Astrocyte (in vitro differentiated cells and primary cell): ENCODE measurements at regions not wholly inside any gene's neighbourhood (a gene's known extent, or its start where the extent isn't known, plus 50 kb on each side); places are given as distances from the start of the nearest gene placed in this dataset.

Source experiments
- EZH2 ChIP-seq: IDR thresholded peaks from 2 replicates; pipeline ENCODE4 v1.6.1; 2012; ENCODE audit warnings: mild to moderate bottlenecking, low read length, inconsistent platforms; ENCODE audit not compliant: insufficient read depth
- TF ChIP-seq, protein P1 (sequence below): IDR thresholded peaks from 2 replicates; pipeline ENCODE4 v1.5.1; 2011; ENCODE audit warnings: low read depth, mild to moderate bottlenecking, inconsistent platforms, low read length, moderate library complexity; ENCODE audit not compliant: insufficient read depth

DNA sequence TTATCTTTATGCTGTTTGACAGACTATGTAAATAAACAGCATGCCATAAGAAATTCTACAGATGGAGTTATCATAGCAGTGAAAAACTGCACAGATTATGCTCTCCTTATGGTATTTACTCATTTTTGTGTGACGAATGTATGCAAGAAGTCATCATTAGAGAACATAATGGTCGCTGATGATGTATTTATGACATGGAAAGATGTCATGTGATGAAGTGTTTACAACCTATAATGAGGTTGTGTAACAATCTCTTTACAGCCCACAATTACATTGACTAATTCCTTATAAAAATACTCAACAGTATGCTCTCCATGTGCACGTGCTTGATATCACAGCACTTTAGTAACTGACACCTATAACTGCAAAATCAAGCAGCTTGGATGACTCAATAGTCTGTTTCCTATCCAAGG lies 192.4 kb downstream of the BMP2 start:
- TF ChIP-seq, protein P1, sequence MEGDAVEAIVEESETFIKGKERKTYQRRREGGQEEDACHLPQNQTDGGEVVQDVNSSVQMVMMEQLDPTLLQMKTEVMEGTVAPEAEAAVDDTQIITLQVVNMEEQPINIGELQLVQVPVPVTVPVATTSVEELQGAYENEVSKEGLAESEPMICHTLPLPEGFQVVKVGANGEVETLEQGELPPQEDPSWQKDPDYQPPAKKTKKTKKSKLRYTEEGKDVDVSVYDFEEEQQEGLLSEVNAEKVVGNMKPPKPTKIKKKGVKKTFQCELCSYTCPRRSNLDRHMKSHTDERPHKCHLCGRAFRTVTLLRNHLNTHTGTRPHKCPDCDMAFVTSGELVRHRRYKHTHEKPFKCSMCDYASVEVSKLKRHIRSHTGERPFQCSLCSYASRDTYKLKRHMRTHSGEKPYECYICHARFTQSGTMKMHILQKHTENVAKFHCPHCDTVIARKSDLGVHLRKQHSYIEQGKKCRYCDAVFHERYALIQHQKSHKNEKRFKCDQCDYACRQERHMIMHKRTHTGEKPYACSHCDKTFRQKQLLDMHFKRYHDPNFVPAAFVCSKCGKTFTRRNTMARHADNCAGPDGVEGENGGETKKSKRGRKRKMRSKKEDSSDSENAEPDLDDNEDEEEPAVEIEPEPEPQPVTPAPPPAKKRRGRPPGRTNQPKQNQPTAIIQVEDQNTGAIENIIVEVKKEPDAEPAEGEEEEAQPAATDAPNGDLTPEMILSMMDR = no peak
- TF ChIP-seq EZH2 = no peak
